Keratinocyte (primary cell): ENCODE measurements at regions not wholly inside any gene's neighbourhood (a gene's known extent, or its start where the extent isn't known, plus 50 kb on each side); places are given as distances from the start of the nearest gene placed in this dataset.

ENCODE experiments used
- DNase-seq: peaks from one replicate; pipeline ENCODE4 v3.0.0-alpha.2; 2011; ENCODE audit warnings: low read depth, missing footprints, low spot score
- FAIRE-seq: peaks from 2 replicates; lab custom pipeline; 2011; peaks lifted over from hg19 to GRCh38; lab: Jason Lieb, UNC
- H2AFZ ChIP-seq: 2 replicates; pipeline ENCODE4 v1.6.0; 2012; ENCODE audit warnings: low read length, control low read depth, inconsistent platforms; ENCODE audit not compliant: control insufficient read depth
- H3K27ac ChIP-seq: 2 replicates; pipeline ENCODE4 v1.5.1; 2011; ENCODE audit warnings: low read length; ENCODE audit not compliant: control insufficient read depth, insufficient read depth
- H3K27me3 ChIP-seq: 3 replicates; pipeline ENCODE4 v1.6.0; 2011; ENCODE audit warnings: low read length; ENCODE audit not compliant: control insufficient read depth, insufficient read depth; ENCODE audit errors: extremely low read depth
- H3K36me3 ChIP-seq, 2 experiments: 2 replicates in 1 of 2; 3 replicates in 1 of 2; pipeline ENCODE4 v1.5.1; 2011; ENCODE audit warnings: low read length in 2 of 2, mild to moderate bottlenecking in 1 of 2; ENCODE audit not compliant: control insufficient read depth in 2 of 2, insufficient read depth in 2 of 2; ENCODE audit errors: extremely low read depth in 1 of 2
- H3K4me1 ChIP-seq: 3 replicates; pipeline ENCODE4 v1.5.1; 2011; ENCODE audit warnings: low read length; ENCODE audit not compliant: control insufficient read depth, insufficient read depth; ENCODE audit errors: extremely low read depth
- H3K4me2 ChIP-seq: 3 replicates; pipeline ENCODE4 v1.6.0; 2011; ENCODE audit warnings: low read depth, low read length; ENCODE audit not compliant: control insufficient read depth, insufficient read depth; ENCODE audit errors: extremely low read depth
- H3K4me3 ChIP-seq, 3 experiments: fragments of 200-600 bp in 1 of 3; sonication (generic) in 1 of 3; 2 replicates in 2 of 3; 3 replicates in 1 of 3; pipeline ENCODE4 v1.5.1; 2011 to 2016; ENCODE audit warnings: low read length in 3 of 3, mild to moderate bottlenecking in 3 of 3, control low read depth in 2 of 3, inconsistent platforms in 1 of 3, low read depth in 1 of 3, mixed read lengths in 1 of 3, mixed run types in 1 of 3, moderate library complexity in 1 of 3; ENCODE audit not compliant: control insufficient read depth in 2 of 3, insufficient read depth in 2 of 3; ENCODE audit errors: extremely low read depth in 1 of 3
- H3K79me2 ChIP-seq: 2 replicates; pipeline ENCODE4 v1.6.0; 2012; ENCODE audit warnings: low read length; ENCODE audit not compliant: control insufficient read depth, insufficient read depth
- H3K9ac ChIP-seq: 3 replicates; pipeline ENCODE4 v1.6.0; 2011; ENCODE audit warnings: low read length; ENCODE audit not compliant: control insufficient read depth, insufficient read depth; ENCODE audit errors: extremely low read depth
- H3K9me1 ChIP-seq: 3 replicates; pipeline ENCODE4 v1.6.0; 2011; ENCODE audit warnings: low read length; ENCODE audit not compliant: control insufficient read depth, insufficient read depth; ENCODE audit errors: extremely low read depth
- H3K9me3 ChIP-seq: 2 replicates; pipeline ENCODE4 v1.5.1; 2012; ENCODE audit warnings: low read depth, low read length; ENCODE audit not compliant: control insufficient read depth
- H4K20me1 ChIP-seq: 3 replicates; pipeline ENCODE4 v1.6.0; 2011; ENCODE audit warnings: low read length; ENCODE audit not compliant: control insufficient read depth, insufficient read depth; ENCODE audit errors: extremely low read depth
- CTCF ChIP-seq, 3 experiments: IDR thresholded peaks in 1 of 3; conservative IDR thresholded peaks in 1 of 3; optimal IDR thresholded peaks in 1 of 3; 2 replicates in 2 of 3; 3 replicates in 1 of 3; pipeline versions ENCODE3 to v1.5.1; 2011; ENCODE audit warnings: low read length in 3 of 3, mild to moderate bottlenecking in 3 of 3, moderate library complexity in 2 of 3, control low read depth in 1 of 3, inconsistent platforms in 1 of 3; ENCODE audit not compliant: insufficient read depth in 2 of 3; ENCODE audit errors: extremely low read depth in 1 of 3
- EZH2 ChIP-seq: IDR thresholded peaks from one replicate; pipeline ENCODE4 v1.6.1; 2012; ENCODE audit warnings: inconsistent platforms, mild to moderate bottlenecking, low read length, moderate library complexity
- dilution Hi-C: fragments of 300-500 bp; cut with MboI; formaldehyde crosslinking; loops from one replicate; pipeline ENCODE4 v1.7.0; 2020; ENCODE audit warnings: low sequenced_read_pairs; ENCODE audit not compliant: extremely low pct_ligation_motif_present

DNA sequence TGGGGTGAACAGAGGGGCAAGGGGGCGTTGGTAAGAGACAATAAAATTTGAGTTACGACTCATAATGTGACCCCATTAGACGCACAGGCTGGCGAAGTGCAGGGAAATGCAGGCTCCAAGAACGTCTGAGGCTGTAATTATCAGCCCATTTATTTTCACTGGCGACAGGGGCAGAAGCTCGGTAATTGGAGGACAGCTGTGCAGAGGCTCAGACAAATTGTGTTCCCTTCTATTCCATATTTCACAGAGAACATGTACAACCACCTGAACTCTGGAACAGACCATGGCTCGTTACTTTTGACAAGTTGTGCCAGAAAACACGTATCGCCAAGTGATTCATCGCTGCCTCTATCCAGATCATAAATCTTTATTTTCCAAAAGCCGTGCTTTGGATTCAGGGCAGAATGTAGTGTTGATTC is 137.3 kb upstream of the FRMD4A start:
- FAIRE-seq = peak; percentile 68
- dilution Hi-C loops = no loop called here
- Histone ChIP-seq H3K36me3 (no peaks in the 10 kb centered on the region), H3K4me2 (peak overlapping the region; percentile 44), H4K20me1 (no peaks in the 10 kb centered on the region), H3K4me3 (peak overlapping the region in 1 of 3 experiments; percentile 13), H3K79me2 (no peaks in the 10 kb centered on the region), H3K9me1 (no peaks in the 10 kb centered on the region), H3K4me1 (peaks cover 9% of the 10 kb centered on the region), H3K9me3 (no peaks in the 10 kb centered on the region), H3K9ac (no peak overlapping the region), H3K27me3 (no peaks in the 10 kb centered on the region), H3K27ac (no peak overlapping the region), H2AFZ (peak overlapping the region; percentile 63)
- TF ChIP-seq EZH2 = no peak
- TF ChIP-seq CTCF (optimal IDR thresholded peaks at IDR 0.05 in 1 of 3, IDR thresholded peaks at IDR 0.05 in 1 of 3, conservative IDR thresholded peaks at IDR 0.05 in 1 of 3; ENCODE audit: extremely low read depth in 1 of 3, insufficient read depth in 2 of 3, low read length in 3 of 3) = no peak
- DNase-seq = no peak

DNA sequence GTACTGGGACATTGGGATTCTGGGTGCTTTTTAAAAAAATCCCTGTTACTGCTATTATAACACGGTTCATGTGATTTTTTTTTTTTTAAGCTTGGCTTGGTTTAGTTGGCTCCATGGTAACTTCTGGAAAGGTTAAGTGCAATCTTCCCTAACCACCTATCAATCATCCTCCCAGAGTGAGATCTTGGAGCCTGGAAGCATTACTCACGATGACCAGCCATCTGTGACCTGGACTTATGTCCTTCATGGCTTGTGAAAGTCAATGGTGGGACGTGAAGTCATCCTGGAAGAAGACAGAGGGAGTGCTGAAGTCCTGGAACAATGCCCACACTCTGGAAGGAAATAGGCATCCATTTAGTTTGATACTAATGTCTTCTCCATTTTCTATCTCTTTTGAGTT is 135.5 kb upstream of the FRMD4A start:
- Histone ChIP-seq H3K27me3 (no peaks in the 10 kb centered on the region), H3K4me2 (no peak overlapping the region), H4K20me1 (no peaks in the 10 kb centered on the region), H3K79me2 (no peaks in the 10 kb centered on the region), H3K9me3 (no peaks in the 10 kb centered on the region), H2AFZ (no peak overlapping the region), H3K4me3 (no peak overlapping the region), H3K27ac (no peak overlapping the region), H3K9ac (no peak overlapping the region), H3K36me3 (no peaks in the 10 kb centered on the region), H3K4me1 (peaks cover 9% of the 10 kb centered on the region), H3K9me1 (no peaks in the 10 kb centered on the region)
- dilution Hi-C loops = no loop called here
- no peak for FAIRE-seq
- no peak for DNase-seq
- TF ChIP-seq CTCF (optimal IDR thresholded peaks at IDR 0.05 in 1 of 3, IDR thresholded peaks at IDR 0.05 in 1 of 3, conservative IDR thresholded peaks at IDR 0.05 in 1 of 3; ENCODE audit: extremely low read depth in 1 of 3, insufficient read depth in 2 of 3, low read length in 3 of 3) = no peak
- no peak for TF ChIP-seq EZH2
